Thyroid gland (tissue), 4 donors: ENCODE measurements at regions not wholly inside any gene's neighbourhood (a gene's known extent, or its start where the extent isn't known, plus 50 kb on each side); places are given as distances from the start of the nearest gene placed in this dataset.
"Not testable (repeated sequence)": the region's sequence is repeated elsewhere in the genome, so short reads cannot be mapped to it uniquely, and the experiment has no call there.

Experiments
- DNase-seq, 2 donors: peaks; one replicate each; pipeline ENCODE4 v3.0.0-alpha.2; 2019
- H3K27ac ChIP-seq, 3 donors: fragments of 200-600 bp; sonication (generic); 1 replicate in 2 of 3; 2 replicates in 1 of 3; pipeline ENCODE4 v1.5.1; 2016 to 2019; ENCODE audit warnings: mild to moderate bottlenecking in 1 of 3, moderate library complexity in 1 of 3
- H3K27me3 ChIP-seq: fragments of 200-600 bp; sonication (generic); one replicate; pipeline ENCODE4 v1.5.1; 2019
- H3K36me3 ChIP-seq, 2 donors: fragments of 200-600 bp; sonication (generic); one replicate each; pipeline ENCODE4 v1.5.1; 2016 to 2019
- H3K4me1 ChIP-seq, 2 donors: fragments of 200-600 bp; sonication (generic); one replicate each; pipeline ENCODE4 v1.5.1; 2017 to 2019
- H3K4me3 ChIP-seq, 3 donors: fragments of 200-600 bp; sonication (generic); replicated peaks in 1 of 3; 1 replicate in 2 of 3; 2 replicates in 1 of 3; pipeline ENCODE4 v1.5.1; 2016; ENCODE audit warnings: mild to moderate bottlenecking in 1 of 3
- H3K9me3 ChIP-seq: fragments of 200-600 bp; sonication (generic); one replicate; pipeline ENCODE4 v1.5.1; 2017
- CTCF ChIP-seq, 6 experiments: fragments of 200-600 bp in 3 of 6; fragments of 450-650 bp in 3 of 6; sonication (generic) in 3 of 6; IDR thresholded peaks; one replicate each; pipeline ENCODE4 v1.5.1; 2016 to 2019; ENCODE audit warnings: antibody characterized with exemption in 6 of 6, mild to moderate bottlenecking in 2 of 6, inconsistent platforms in 1 of 6, moderate library complexity in 1 of 6
- POLR2A ChIP-seq, 2 donors: fragments of 450-650 bp; IDR thresholded peaks; one replicate each; pipeline ENCODE4 v1.6.1; 2017; ENCODE audit warnings: antibody characterized with exemption in 2 of 2, mild to moderate bottlenecking in 2 of 2, moderate library complexity in 1 of 2
- WGBS, 2 donors: methylation state at CpG; one replicate each; pipeline ENCODE4 v1.1.5; 2017; 5-methylcytosine and 5-hydroxymethylcytosine counted together
- intact Hi-C: fragments of 100-400 bp; cut with DNase I; formaldehyde crosslinking; loops from one replicate; pipeline ENCODE4 v1.15.1; 2023

GRCh38 chr21:24552491-24552890, 1054.8 kb downstream of the MRPL39 start:
- TF ChIP-seq POLR2A (IDR thresholded peaks at IDR 0.05) = no peak
- TF ChIP-seq CTCF (IDR thresholded peaks at IDR 0.05) = no peak
- H3K27me3 ChIP-seq = no peaks in the 10 kb centered on the region
- no peak for DNase-seq
- H3K4me3 ChIP-seq = no peak overlapping the region
- intact Hi-C loops = no loop called here
- no peaks in the 10 kb centered on the region for H3K4me1 ChIP-seq
- WGBS, 2 donors = 65 to 74% methylated on average over 3 of the region's 3 CpGs
- no peak overlapping the region for H3K27ac ChIP-seq
- no peaks in the 10 kb centered on the region for H3K36me3 ChIP-seq
- H3K9me3 ChIP-seq = no peaks in the 10 kb centered on the region

- intact Hi-C loops = no loop called here
- WGBS, 2 donors = 67 to 70% methylated on average over 4 of the region's 4 CpGs
- Histone ChIP-seq H3K9me3 (no peaks in the 10 kb centered on the region), H3K4me1 (no peaks in the 10 kb centered on the region), H3K4me3 (no peak overlapping the region), H3K27ac (no peak overlapping the region), H3K36me3 (no peaks in the 10 kb centered on the region), H3K27me3 (no peaks in the 10 kb centered on the region)
- no peak for DNase-seq
- no peak for TF ChIP-seq POLR2A (IDR thresholded peaks at IDR 0.05)
- no peak for TF ChIP-seq CTCF (IDR thresholded peaks at IDR 0.05)
These were observed 1061.4 kb downstream of the MRPL39 start for GRCh38 chr21:24545807-24546361.

GRCh38 chr21:24514081-24514733, 1093.1 kb downstream of the MRPL39 start:
- Histone ChIP-seq H3K4me1 (no peaks in the 10 kb centered on the region), H3K27ac (no peak overlapping the region), H3K27me3 (no peaks in the 10 kb centered on the region), H3K36me3 (no peaks in the 10 kb centered on the region), H3K4me3 (no peak overlapping the region), H3K9me3 (no peaks in the 10 kb centered on the region)
- intact Hi-C loops = no loop called here
- TF ChIP-seq POLR2A (IDR thresholded peaks at IDR 0.05) = no peak
- TF ChIP-seq CTCF (IDR thresholded peaks at IDR 0.05) = peak in 3 of 6 experiments; percentile 60 to 67 (median 66)
- DNase-seq = no peak
- 38 to 39% methylated on average over 6 of the region's 6 CpGs for WGBS, 2 donors

- H3K36me3 ChIP-seq = no peaks in the 10 kb centered on the region
- TF ChIP-seq CTCF (IDR thresholded peaks at IDR 0.05) = no peak
- TF ChIP-seq POLR2A (IDR thresholded peaks at IDR 0.05) = no peak
- 80 to 96% methylated on average over 1 of the region's 1 CpG for WGBS, 2 donors
- no peaks in the 10 kb centered on the region for H3K4me1 ChIP-seq
- H3K4me3 ChIP-seq = no peak overlapping the region
- no peaks in the 10 kb centered on the region for H3K9me3 ChIP-seq
- H3K27me3 ChIP-seq = no peaks in the 10 kb centered on the region
- no peak overlapping the region for H3K27ac ChIP-seq
- intact Hi-C loops = no loop called here
- DNase-seq = no peak
These were observed 1098.2 kb downstream of the MRPL39 start for GRCh38 chr21:24509131-24509530.

GRCh38 chr21:24486973-24487372, 1120.3 kb downstream of the MRPL39 start:
- Histone ChIP-seq H3K27me3 (no peaks in the 10 kb centered on the region), H3K9me3 (no peaks in the 10 kb centered on the region), H3K4me3 (no peak overlapping the region), H3K27ac (no peak overlapping the region), H3K36me3 (no peaks in the 10 kb centered on the region), H3K4me1 (no peaks in the 10 kb centered on the region)
- no peak for DNase-seq
- intact Hi-C loops = no loop called here
- TF ChIP-seq CTCF (IDR thresholded peaks at IDR 0.05) (no peak), POLR2A (IDR thresholded peaks at IDR 0.05) (no peak)
- WGBS, 2 donors = 60 to 75% methylated on average over 1 of the region's 1 CpG

GRCh38 chr21:24483361-24483760, 1123.9 kb downstream of the MRPL39 start:
- intact Hi-C loops, H3K27me3 ChIP-seq, H3K36me3 ChIP-seq, H3K4me3 ChIP-seq, H3K4me1 ChIP-seq, H3K9me3 ChIP-seq, DNase-seq, H3K27ac ChIP-seq: not testable (repeated sequence)
- WGBS, 2 donors = 77 to 91% methylated on average over 1 of the region's 1 CpG
